RWPE2 (cell line): ENCODE measurements at regions not wholly inside any gene's neighbourhood (a gene's known extent, or its start where the extent isn't known, plus 50 kb on each side); places are given as distances from the start of the nearest gene placed in this dataset.
A peak's percentile ranks its signal among the peaks of the same experiment; 100 is the strongest.

Experiments used
- ATAC-seq: fragments of 200-7000 bp; cut with Tn5 transposase; 3 replicates; pipeline ENCODE4 v1.9.1; 2021; ENCODE audit warnings: low read depth
- DNase-seq: peaks from one replicate; pipeline ENCODE4 v3.0.0-alpha.2; 2020; ENCODE audit warnings: low spot score
- H3K27ac ChIP-seq: fragments of 450-650 bp; 2 replicates; pipeline ENCODE4 v1.5.1; 2017; ENCODE audit warnings: mild to moderate bottlenecking; ENCODE audit not compliant: poor library complexity, severe bottlenecking
- H3K27me3 ChIP-seq: fragments of 250-450 bp; sonication (Bioruptor Pico); 2 replicates; pipeline ENCODE4 v1.5.1; 2021; ENCODE audit warnings: mild to moderate bottlenecking, moderate library complexity; ENCODE audit not compliant: insufficient read depth, poor library complexity, severe bottlenecking
- H3K36me3 ChIP-seq: fragments of 250-450 bp; sonication (Bioruptor Pico); 2 replicates; pipeline ENCODE4 v1.5.1; 2020; ENCODE audit warnings: low read depth, mild to moderate bottlenecking, moderate library complexity
- H3K4me1 ChIP-seq: fragments of 250-450 bp; sonication (Bioruptor Pico); 2 replicates; pipeline ENCODE4 v1.5.1; 2021; ENCODE audit warnings: mild to moderate bottlenecking, moderate library complexity; ENCODE audit not compliant: insufficient read depth, poor library complexity, severe bottlenecking
- H3K4me3 ChIP-seq: fragments of 250-450 bp; sonication (Bioruptor Pico); 2 replicates; pipeline ENCODE4 v1.5.1; 2021; ENCODE audit warnings: mild to moderate bottlenecking, moderate library complexity; ENCODE audit not compliant: severe bottlenecking
- H3K9me3 ChIP-seq: fragments of 250-450 bp; sonication (Bioruptor Pico); 2 replicates; pipeline ENCODE4 v1.5.1; 2021; ENCODE audit warnings: mild to moderate bottlenecking, moderate library complexity; ENCODE audit not compliant: severe bottlenecking
- TF ChIP-seq, protein P1 (sequence below): fragments of 450-650 bp; IDR thresholded peaks from one replicate; pipeline ENCODE4 v1.5.1; 2017; ENCODE audit warnings: mild to moderate bottlenecking, moderate library complexity; ENCODE audit not compliant: poor library complexity, severe bottlenecking

DNA sequence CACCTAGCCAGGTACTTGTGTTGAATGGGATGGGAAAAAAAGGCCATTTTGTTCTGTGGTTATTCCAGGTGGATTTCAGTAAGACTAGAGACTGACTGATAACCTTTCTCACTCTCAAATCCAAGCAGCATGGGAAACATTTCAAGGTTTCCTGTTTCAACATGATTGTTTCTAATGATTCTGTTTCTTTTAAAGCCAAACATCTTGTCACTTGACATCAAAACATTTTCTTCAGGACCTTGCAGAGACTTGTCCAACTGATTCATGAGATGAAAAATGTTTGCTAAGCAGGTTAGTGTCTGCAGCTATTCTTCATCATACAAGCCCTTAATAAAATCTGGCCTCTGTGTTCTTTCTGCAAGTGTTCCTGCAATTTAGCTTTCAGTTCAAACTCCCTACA lies 456.5 kb upstream of the CWC22 start:
- no peak for DNase-seq
- TF ChIP-seq, protein P1, sequence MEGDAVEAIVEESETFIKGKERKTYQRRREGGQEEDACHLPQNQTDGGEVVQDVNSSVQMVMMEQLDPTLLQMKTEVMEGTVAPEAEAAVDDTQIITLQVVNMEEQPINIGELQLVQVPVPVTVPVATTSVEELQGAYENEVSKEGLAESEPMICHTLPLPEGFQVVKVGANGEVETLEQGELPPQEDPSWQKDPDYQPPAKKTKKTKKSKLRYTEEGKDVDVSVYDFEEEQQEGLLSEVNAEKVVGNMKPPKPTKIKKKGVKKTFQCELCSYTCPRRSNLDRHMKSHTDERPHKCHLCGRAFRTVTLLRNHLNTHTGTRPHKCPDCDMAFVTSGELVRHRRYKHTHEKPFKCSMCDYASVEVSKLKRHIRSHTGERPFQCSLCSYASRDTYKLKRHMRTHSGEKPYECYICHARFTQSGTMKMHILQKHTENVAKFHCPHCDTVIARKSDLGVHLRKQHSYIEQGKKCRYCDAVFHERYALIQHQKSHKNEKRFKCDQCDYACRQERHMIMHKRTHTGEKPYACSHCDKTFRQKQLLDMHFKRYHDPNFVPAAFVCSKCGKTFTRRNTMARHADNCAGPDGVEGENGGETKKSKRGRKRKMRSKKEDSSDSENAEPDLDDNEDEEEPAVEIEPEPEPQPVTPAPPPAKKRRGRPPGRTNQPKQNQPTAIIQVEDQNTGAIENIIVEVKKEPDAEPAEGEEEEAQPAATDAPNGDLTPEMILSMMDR = no peak
- Histone ChIP-seq H3K9me3 (no peaks in the 10 kb centered on the region), H3K4me1 (peaks cover 11% of the 10 kb centered on the region), H3K4me3 (no peak overlapping the region), H3K27me3 (no peaks in the 10 kb centered on the region), H3K27ac (peak overlapping the region; percentile 30), H3K36me3 (no peaks in the 10 kb centered on the region)
- ATAC-seq = peak; percentile 85

DNA sequence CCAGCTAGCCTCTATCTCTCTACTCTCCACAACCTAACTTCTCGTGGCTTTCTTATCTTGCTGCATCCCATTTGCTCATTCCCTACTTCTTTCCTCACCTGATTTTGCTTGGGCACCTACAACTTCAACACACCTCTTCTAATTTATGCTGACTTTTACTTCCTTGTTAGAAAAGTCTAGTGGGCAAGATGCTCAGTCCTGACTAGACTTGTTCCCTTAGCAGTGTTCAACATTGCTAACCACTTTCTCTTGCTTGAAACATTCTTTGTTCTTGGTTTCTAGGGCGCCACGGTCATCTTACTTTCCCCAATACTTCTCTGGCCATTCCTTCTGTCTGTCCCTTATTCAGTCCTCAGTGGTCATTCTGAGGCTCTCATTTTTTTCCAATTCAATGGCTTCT lies 454.7 kb upstream of the CWC22 start:
- no peak for DNase-seq
- Histone ChIP-seq H3K27ac (no peak overlapping the region), H3K4me3 (no peak overlapping the region), H3K4me1 (peaks cover 11% of the 10 kb centered on the region), H3K9me3 (no peaks in the 10 kb centered on the region), H3K27me3 (no peaks in the 10 kb centered on the region), H3K36me3 (no peaks in the 10 kb centered on the region)
- ATAC-seq = no peak
- TF ChIP-seq, protein P1 = no peak

DNA sequence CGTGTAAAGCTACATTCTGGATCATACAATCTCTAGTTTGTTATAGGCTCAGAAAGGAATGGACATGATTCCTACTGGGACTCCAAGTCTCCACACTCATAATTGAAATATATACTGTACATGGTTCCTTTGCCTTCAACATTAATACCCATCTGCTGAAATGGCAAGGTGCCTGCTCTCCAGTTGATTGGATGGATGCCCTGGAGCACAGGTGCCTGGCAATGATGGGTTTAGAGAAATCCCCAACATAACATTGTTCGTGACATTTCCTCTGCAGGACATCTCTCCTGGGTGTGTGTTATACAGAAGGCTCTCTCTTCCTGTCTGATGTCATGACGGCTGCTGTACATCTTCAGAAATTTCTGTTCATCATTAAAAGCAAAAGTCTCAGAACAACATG lies 449.7 kb upstream of the CWC22 start:
- H3K9me3 ChIP-seq = no peaks in the 10 kb centered on the region
- TF ChIP-seq, protein P1 = no peak
- H3K27ac ChIP-seq = no peak overlapping the region
- no peak for ATAC-seq
- no peaks in the 10 kb centered on the region for H3K4me1 ChIP-seq
- DNase-seq = no peak
- H3K27me3 ChIP-seq = no peaks in the 10 kb centered on the region
- no peak overlapping the region for H3K4me3 ChIP-seq
- H3K36me3 ChIP-seq = no peaks in the 10 kb centered on the region

DNA sequence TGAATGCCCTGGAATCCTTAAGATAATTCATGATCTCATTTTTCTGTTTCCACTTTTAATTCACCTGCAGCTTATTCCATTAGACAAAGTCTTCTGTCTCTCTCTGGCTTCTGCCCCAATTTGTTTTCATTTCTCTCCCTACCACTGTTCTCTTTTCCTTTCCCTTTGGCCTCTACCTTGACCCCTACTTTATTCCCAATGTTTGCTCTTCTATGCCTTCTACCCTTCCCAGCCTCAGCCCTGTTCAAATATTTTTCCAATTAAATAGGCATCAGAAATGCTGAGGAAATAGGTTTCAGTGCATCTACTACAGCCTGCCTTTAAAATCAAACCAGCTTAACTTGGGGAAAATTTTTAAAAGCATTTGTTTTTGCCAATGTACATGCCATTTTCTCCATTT lies 443.7 kb upstream of the CWC22 start:
- Histone ChIP-seq H3K4me1 (no peaks in the 10 kb centered on the region), H3K27me3 (no peaks in the 10 kb centered on the region), H3K36me3 (no peaks in the 10 kb centered on the region), H3K9me3 (no peaks in the 10 kb centered on the region), H3K4me3 (no peak overlapping the region), H3K27ac (no peak overlapping the region)
- DNase-seq = no peak
- no peak for ATAC-seq
- TF ChIP-seq, protein P1 = no peak

DNA sequence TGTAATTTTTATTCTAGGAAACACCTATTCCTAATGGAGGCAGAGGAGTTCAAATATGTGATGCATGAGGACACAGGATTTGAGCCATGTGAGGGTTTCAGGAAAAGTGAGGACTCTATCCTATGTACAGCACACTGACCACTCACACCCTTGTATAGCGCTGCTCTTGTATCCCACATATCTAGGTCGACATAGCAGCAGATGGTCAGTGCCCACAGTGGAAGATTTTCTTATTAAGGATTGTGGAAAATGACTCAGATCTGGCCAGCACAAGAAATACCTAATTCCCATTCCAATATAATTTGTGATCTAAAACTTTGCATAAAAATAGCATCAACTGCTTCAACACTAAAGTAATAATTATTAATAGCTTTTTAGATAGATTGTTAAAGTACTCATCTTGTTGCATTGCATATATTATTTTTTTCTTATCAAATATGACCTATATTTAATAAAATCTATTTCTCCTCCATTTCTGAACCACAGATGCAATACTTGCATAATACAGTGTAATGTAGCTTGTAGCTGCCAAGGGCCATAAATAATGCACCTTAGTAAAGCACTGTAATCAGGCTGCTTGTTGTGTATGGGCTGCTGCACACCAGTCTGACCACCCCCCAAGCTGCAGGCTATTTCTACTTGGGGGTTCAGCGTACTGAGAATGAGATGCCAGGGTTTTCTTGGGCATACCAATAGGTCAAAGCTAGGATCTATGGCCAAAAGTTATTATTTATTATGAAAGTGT lies 442.2 kb upstream of the CWC22 start:
- no peaks in the 10 kb centered on the region for H3K36me3 ChIP-seq
- no peaks in the 10 kb centered on the region for H3K9me3 ChIP-seq
- H3K27ac ChIP-seq = no peak overlapping the region
- no peaks in the 10 kb centered on the region for H3K27me3 ChIP-seq
- TF ChIP-seq, protein P1 = no peak
- ATAC-seq = no peak
- H3K4me3 ChIP-seq = no peak overlapping the region
- DNase-seq = no peak
- H3K4me1 ChIP-seq = no peaks in the 10 kb centered on the region
